Stimulated activated naive CD8-positive, alpha-beta T cell treated with anti-CD3 and anti-CD28 coated beads, Interleukin-15, Interleukin-2, amounts not matched to agents 100 U/mL and 50 U/mL, for 24 hours (primary cell): ENCODE measurements at regions not wholly inside any gene's neighbourhood (a gene's known extent, or its start where the extent isn't known, plus 50 kb on each side); places are given as distances from the start of the nearest gene placed in this dataset.
A peak's percentile ranks its signal among the peaks of the same experiment; 100 is the strongest.

Experiments used
- ATAC-seq: fragments of 150-1000 bp; cut with Tn5 transposase; one replicate; pipeline ENCODE4 v1.10.0; 2021
- DNase-seq: peaks from one replicate; pipeline ENCODE4 v3.0.0; 2021

DNA sequence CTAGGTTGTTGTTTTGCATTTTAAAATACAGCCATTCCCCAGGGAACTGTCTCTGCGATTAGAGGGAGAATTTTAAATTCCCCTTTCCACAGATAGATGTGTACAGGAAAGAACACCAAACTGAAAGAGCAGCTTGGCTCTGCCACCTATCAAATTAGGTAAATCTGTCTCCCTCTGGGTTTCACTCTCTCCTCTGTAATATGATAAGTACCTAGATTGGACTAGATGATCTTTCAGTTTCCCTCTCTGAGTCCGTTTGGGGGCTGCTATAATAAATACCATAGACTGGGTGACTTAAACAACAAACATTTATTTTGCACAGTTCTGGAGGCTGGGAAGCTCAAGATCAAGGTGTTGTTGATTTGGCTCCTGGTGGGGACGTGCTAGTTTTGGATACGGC, 186.0 kb downstream of the KIF20B start:
- DNase-seq (no peak), ATAC-seq (peak; percentile 23)

DNA sequence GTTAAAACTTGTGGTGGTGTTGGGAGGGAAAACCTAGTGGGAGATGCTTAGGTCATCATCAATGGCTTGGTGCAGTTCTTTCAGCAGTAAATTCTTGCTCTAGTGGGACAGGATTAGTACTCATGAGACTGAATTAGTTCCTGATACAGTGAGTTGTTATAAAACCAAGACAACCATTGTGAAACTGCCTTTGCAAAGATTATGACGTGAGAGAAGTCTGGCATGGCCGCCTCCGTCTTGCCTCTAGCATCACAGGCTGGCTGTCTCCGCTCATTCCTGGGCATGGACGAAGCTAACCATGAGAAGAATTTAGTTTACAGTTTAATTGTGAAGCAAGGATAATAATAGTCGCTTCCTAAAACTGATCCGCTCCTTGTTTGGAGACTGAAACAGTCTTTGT, 186.4 kb downstream of the KIF20B start:
- peak; percentile 23 for ATAC-seq
- no peak for DNase-seq

DNA sequence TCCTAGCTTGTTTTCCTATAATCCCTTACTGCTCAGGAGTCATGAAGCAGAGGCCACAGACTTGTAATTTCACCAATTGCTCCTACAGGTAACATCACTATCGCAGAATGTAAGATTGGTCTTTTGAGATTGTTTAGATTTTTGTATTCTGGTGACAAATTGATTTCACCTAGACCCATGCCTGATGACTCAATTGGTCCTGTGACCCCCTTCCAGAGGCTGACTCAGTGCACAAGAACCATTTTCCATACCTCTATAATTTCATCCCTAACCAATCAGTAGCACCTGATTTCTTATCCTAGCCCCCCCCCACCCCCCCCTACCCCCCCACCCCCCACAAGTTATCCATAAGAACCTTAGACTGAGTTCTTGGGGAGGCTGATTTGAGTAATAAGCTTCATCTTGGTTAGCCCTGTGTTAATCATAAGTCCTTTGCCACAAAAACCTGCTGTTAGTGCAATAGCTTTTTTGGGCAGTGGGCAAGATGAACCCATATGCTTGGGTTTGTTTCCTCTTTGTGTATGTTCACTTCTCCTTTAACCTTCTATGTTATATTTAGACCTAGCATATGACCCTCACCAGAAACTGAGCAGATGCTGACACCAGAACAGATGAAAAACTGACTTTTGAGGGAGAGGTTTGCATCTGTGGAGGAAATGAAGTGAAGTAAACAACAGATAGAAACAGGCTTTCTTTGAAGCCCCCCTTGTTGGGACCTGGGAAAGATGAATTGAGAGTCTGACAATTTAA, 187.1 kb downstream of the KIF20B start:
- ATAC-seq (no peak), DNase-seq (no peak)

DNA sequence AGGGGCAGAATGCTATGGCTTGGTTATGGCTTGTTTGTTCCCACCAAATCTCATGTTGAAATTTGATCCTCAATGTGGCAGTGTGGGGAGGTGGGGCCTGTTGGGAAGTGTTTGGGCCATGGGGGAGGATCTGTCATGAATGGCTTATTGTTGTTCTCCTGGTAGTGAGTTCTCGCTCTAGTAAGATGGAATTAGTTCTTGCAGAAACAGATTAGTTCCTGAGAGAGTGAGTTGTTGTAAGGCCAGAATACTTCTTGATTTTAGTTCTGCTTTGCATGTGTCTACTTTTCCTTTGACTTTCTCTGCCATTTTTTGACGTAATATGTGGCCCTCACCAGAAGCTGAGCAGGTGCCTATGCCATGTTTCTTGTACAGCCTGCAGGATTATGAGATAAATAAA, 188.2 kb downstream of the KIF20B start:
- ATAC-seq (no peak), DNase-seq (no peak)

DNA sequence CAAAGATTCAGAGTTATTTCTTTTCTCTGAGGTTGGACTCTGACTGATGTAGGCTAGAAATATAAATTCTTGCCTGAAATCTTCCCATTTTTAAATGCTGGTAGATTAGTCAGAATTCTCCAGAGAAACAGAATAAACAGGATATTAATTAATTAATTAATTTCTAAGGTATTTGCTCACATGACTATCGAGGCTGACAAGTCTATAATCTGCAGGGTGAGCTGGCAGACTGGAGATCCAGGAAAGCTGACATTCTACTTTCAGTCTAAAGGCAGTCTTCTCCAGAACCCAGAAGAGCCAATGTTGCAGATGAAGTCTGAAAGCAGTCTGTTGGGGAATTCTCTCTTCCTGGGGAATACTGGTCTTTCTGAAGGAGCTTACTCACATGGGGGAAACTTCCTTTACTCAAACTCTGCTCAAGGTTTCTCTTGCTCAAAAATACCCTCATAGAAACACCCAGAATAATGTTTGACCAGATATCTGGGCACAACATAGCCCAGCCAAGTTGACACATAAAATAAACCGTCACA, 189.7 kb downstream of the KIF20B start:
- no peak for DNase-seq
- no peak for ATAC-seq

DNA sequence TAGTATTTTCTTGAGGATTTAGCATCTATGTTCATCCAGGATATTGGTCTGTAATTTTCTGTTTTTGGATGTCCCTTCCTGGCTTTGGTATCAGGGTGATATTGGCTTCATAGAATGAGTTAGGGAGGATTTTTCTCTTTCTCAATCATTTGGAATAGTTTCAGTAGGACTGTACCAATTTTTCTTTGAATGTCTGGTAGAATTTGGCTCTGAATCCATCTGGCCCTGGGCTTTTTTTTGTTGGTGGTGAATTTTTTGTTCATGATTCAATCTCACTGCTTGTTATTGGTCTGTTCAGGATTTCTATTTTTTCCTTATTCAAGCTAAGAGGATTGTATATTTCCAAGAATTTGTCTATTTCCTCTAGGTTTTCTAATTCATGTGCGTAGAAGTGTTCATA, 192.7 kb downstream of the KIF20B start:
- DNase-seq: no peak

DNA sequence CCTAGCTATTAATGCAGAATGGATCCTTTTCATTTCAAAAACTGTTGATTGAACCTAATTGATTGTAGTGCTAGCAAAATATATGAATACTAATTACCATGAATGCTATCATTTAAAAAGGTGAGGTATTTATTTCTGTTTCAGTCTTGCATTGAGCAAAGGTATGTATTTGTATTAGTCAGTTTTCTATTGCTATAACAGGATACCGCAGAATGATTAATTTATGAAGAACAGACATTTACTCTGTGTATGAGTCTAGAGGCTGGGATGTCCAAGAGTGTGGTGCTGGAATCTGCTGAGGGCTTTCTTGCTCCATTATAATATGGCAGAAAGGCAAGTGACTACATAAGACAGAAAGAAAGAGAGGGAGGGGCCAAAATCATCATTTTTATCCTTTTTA, 199.2 kb downstream of the KIF20B start:
- no peak for DNase-seq
- ATAC-seq: peak; percentile 32

More for the DNA sequence above, 192.7 kb downstream of the KIF20B start:
- no peak for ATAC-seq

DNA sequence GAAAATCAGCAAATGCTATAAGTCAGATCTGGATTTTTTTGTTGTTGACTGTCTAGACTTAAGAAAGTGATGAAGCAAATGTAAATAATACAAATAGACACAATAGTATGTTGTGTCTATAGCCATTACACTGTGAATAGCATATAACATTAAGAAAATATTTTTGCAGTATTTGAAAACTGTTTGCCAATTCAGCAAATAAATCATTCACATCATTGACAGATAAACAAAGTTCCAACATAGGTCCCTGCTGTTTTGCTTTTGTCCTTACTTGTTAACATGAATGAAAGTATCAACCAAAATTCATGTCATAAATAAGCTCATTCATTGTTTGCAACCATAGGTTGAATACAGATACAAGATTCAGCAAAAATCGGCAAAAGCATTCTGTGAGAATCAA, 200.5 kb downstream of the KIF20B start:
- DNase-seq (no peak), ATAC-seq (no peak)

DNA sequence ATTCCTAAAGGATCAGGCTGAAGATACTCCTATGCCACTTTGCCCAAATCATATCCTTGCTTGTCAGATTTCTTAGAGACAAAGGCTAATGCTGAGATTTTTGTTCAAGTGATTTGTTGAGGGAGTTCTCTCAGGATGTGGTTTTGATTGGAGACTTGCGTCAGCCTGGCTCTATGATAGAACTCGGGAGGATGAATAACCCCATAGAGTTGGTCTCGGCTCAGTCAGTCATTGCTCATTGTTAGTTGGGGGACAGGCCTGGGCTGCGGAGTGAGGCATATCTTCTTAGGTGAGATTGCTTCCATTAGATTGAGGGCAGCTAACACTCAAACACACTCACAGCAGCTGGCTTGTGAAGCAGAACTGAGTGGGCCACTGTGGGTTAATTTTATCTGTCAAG, 203.4 kb downstream of the KIF20B start:
- DNase-seq (no peak), ATAC-seq (peak; percentile 40)

DNA sequence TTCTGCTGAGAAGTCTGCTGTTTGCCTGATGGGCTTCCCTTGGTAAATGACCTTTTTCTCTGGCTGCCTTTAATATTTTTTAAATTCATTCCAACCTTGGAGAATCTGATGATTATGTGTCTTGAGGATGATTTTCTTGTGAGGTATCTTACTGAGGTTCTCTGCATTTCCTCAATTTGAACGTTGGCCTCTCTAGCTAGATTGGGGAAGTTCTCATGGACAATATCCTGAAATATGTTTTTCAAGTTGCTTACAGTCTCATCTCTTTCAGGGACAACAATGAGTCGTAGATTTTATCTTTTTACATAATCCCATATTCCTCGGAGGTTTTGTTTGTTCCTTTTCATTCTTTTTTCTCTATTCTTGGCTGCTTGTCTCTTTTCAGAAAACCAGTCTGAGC, 208.4 kb downstream of the KIF20B start:
- no peak for DNase-seq
- no peak for ATAC-seq

DNA sequence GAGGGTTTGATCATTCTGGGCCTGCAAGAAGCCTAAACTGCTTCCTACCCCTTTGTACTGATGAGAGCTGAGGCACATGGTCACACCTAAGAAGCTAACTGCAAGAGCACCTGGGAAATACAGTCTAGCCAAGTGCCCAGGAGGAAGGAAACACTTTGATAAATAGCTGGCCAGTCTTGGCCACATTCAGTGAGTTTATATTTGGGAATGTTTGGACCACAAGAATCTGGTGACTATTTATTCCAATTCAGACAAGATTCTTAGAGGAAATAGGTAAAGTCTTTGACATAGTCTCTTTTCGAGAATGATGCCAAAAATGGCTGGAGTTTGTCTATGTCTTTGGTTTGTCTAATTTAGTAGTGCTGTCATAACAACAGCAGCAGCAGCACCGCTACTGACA, 213.6 kb downstream of the KIF20B start:
- ATAC-seq: no peak
- DNase-seq: no peak

DNA sequence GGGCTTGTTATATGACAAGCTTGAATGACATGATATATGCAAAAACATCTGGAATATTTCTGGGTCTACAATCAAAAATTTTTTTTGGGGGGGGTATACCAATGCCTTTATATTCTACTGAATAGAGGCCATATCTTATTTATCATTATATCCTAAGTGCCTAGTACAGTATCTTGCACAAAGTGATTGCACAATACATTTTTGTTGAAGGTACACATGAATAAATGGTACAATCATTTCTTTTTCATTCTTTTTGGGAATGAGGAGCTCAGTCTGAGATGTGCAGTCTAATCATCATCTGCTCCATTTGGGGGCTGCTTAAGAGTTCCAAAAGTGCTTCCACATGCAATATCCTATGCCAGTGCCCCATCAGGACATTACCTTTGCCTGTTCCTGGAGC, 214.6 kb downstream of the KIF20B start:
- no peak for DNase-seq
- no peak for ATAC-seq

DNA sequence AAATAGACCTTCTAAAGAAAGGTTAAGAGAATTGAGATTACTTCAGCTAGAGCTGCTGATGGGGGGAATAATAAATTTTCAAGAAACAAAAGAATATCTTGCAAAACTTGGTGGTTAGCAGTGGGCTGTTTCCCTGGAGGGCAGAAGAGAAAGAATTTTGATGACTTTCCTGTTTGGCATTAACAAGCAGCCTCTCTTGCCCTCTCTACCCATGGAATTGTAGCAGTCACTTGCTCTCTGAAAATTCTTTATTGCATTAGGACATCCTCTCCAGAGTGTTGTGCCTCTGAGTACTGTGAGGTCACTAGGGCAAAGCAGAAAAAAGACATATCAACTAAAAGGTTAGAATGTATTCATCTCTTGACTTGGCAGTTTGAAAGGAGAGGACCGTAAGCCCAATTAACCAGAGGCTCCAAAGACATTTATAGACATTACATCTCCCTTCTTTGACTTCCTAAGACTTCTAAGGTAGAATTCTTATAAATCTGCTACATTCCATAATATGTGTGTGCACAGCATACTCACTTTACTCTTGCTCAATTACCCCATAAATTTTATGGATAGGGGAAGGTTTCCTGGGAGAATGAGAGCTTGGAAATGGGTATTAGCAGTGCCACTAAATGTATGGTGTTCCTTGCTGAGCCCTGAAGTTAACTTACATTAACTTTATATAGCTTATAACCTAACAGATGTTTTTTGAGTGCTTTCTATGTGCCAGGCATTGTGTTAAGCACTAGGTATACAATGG, 215.3 kb downstream of the KIF20B start:
- ATAC-seq: no peak

DNA sequence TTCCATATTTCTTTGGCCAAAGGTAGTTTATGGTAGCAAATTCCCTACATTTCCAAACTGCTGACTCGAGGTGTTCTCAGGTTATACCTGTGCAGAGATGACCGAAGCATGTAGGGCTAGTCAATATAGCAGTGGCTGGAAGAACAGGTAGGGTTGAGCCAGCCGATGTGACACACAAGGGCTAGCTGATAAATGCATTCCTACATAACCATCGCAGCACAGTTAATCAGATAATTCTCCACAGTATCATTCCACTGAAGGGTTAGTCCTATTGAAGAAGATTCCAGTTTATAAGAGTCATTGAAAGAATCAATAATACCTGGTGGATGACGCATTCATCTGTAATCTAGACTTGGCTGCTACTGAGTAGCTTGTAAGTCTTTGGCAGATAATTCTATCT, 220.0 kb downstream of the KIF20B start:
- ATAC-seq (no peak), DNase-seq (no peak)

More for the DNA sequence above, 215.3 kb downstream of the KIF20B start:
- DNase-seq: no peak

DNA sequence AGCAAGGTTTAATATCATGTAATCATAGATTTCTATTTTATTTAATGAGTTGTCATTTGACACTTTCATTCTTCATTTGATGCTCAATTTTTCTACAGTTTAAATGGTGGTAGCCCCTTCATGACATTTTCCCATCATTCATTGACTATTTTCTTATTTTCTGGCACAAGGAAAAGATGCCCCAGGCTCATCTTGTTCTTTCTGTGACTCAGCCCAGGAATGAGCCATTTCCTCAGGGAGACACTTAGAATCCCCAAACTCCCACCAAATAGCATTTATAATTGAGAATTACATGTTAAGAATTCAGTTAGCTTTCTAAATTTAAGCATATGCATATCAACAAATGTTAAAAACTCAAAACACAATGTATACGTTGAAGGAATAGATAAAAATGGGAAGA, 222.3 kb downstream of the KIF20B start:
- DNase-seq (no peak), ATAC-seq (no peak)

DNA sequence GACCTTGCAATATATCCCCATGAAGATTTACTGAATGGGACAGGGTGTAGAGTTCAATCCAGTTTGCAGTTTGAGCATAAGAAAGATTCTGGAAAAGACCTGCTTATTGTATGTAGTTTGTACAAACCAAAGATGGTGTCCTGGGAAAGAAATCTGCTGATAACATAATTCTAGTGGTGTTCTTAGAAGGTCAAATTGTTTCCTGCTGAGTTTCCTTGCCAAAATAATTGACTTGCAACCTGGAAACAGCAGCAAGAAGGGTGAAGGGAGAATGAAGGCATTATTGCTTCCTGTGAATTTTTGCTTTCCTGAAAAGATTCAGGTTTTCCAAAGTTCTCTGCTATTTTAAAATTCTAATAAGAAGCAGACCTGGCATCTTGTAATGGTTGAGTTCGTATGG, 222.9 kb downstream of the KIF20B start:
- ATAC-seq (no peak), DNase-seq (no peak)

DNA sequence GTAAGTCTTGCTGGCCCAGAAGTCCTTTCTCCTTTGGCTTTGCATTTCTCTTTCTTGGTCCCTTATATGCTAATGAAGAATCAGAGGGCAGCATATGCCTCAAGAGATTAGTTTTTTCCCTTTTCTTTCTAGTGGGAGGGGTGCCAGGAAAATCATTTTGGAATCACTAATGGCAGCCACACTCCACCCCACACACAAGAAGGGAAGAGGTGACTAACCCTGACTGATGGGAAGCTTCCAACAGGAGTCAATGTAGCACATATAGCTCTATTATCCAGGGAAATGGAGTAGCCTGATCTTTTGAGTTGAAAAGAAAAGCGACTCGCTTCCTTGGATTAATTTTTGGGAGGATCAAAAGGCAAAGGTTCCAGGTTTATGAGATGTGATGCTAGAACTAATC, 225.3 kb downstream of the KIF20B start:
- no peak for ATAC-seq
- no peak for DNase-seq

DNA sequence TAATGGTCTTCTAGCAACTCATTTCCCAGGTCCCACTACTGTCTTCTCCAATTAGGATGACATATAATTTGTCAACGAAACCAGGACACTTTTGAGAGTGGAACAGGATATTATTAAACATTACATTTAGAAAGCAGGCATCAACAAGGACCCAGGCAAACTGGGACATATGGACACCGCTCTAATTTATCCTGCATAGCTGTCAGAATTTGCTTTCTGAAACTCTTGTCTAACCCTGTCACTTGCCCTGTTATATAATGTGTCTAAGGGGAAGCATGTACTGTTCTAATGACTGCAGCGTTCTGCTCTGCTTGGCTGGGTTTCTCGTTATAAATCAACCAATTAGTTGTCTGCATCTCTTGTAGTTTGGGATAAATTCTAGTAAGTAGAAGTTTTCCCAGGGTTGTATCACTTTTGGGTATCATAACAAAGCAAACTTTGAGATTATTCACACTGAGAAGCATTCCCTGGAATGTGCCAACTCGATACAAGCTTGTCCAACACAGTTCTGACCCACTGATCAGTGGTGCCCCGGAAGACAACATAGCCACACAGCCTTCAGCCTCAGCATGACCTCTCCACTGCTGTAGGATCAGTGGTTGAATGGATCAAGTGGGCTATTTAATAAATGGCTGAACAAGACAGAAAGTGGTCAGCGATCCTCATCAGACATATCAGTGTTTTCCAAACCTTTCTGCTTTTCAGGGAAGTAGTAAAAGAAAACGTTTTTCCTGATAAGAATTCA, 228.1 kb downstream of the KIF20B start:
- no peak for DNase-seq
- ATAC-seq: no peak

DNA sequence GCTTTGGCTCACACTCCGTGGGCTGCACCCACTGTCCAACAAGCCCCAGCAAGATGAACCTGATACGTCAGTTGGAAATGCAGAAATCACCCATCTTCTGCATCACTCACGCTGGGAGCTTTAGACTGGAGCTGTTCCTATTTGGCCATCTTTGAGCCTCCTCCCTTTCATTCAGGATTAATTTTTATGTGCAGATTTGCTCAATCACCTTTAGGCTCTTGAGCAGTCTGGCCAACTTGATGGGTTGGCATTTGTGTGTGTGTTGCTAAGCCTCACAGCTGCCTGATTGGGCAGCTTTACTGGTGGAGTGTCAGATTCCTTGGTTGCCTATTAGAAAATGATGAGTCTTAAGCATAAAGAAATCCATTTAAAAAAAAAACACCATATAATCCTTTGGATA, 236.1 kb downstream of the KIF20B start:
- ATAC-seq (no peak), DNase-seq (no peak)

DNA sequence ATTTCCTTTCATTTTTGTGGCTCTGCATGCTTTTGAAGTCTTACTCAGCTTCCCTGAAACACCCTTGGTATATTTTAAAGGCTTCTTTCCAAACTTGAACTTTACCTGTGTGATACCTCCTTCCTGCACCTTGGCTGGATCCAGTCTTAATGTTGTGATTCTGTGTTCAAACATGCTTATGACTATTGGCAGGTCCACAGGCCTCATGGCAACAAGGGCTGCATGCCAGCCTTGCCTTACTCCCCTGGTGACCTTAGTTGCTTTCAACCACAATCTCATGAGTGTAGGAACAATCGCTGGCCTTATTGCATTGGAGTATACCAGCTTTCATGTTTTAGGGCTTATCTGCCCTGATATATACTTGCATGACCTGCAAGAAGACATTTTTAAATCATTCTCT, 238.7 kb downstream of the KIF20B start:
- no peak for ATAC-seq

DNA sequence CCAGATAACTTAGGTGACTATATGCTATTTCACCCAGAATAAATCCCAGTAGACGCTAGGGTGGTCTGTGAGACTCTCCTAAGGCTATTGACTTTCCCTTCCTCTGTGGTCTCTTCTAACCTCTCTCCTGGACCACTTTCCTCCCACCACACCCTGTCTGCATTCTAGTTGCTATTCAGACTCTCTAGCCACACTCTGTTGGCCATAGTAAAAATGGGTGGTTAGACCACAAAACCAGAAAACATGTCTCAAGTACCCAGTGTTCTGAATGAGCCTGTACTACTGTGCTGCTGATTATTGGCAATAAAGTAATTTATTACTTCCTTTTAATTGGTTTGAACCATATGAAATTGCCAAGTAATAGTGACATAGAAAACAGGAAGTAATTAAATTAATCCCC, 240.8 kb downstream of the KIF20B start:
- ATAC-seq (no peak), DNase-seq (no peak)

More for the DNA sequence above, 238.7 kb downstream of the KIF20B start:
- no peak for DNase-seq

DNA sequence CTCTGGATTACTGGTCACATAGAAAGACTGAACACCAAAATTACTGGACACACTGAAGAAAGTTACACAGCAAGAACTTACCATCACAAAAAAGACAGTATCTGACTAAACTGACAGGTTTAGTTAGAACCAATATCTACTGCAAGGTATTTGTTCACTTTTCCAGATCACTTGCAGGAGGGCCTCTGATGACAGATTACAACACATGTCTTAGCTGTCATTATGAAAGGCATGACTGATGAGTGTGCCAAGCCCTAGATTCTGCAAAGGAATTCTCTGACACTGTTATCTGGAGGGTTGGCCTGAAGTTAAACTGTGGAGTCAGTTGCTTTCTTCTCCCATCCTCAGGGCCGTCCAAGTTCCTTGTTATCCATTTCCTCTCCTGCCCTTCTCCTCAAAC, 242.7 kb downstream of the KIF20B start:
- ATAC-seq (no peak), DNase-seq (no peak)

DNA sequence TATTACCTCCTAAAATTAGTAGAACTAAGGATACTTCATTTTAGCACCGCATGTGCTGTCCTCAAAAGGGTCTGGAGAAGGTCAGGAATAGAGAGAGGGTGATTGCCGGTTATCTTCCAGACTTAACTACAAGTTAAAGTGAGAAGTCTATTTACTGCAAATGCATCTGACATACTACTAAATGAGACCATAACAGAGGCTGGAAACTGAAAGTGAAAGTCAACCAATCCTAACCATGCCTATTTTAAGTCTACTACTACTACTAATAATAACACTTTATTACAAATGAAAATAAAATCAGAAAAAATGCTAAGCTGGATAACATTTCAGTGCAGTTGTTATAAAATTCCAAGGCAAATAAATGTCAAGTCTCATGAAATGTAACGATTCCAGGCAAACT, 244.7 kb downstream of the KIF20B start:
- no peak for DNase-seq
- ATAC-seq: no peak
